ENCODE measurements at regions not wholly inside any gene's neighbourhood (a gene's known extent, or its start where the extent isn't known, plus 50 kb on each side); places are given as distances from the start of the nearest gene placed in this dataset.

- TF ChIP-seq FOXM1 (IDR thresholded peaks at IDR 0.05; ENCODE audit: borderline replicate concordance) (no peak), CTBP1 (IDR thresholded peaks at IDR 0.05; ENCODE audit: borderline replicate concordance) (no peak), HDGF (IDR thresholded peaks at IDR 0.05; ENCODE audit: borderline replicate concordance) (no peak), ZNF384 (IDR thresholded peaks at IDR 0.05) (no peak), SP1 (IDR thresholded peaks at IDR 0.05) (no peak), BHLHE40 (IDR thresholded peaks at IDR 0.05; ENCODE audit: borderline replicate concordance) (no peak), ELF4 (IDR thresholded peaks at IDR 0.05) (no peak), PKNOX1 (IDR thresholded peaks at IDR 0.05) (no peak), LEF1 (IDR thresholded peaks at IDR 0.05; ENCODE audit: borderline replicate concordance) (no peak), NFRKB (IDR thresholded peaks at IDR 0.05) (no peak), SUZ12 (IDR thresholded peaks at IDR 0.05) (no peak), L3MBTL2 (conservative IDR thresholded peaks at IDR 0.05) (no peak), FOXK2 (IDR thresholded peaks at IDR 0.05) (no peak), ARNT (IDR thresholded peaks at IDR 0.05) (no peak)
Observed at GRCh38 chr10:23793577-23793976, 354.7 kb downstream of the OTUD1 start.

Data from HEK293T (cell line).